GM18502 (cell line): ENCODE measurements at regions not wholly inside any gene's neighbourhood (a gene's known extent, or its start where the extent isn't known, plus 50 kb on each side); places are given as distances from the start of the nearest gene placed in this dataset.

Experiments
- ATAC-seq: cut with Tn5 transposase; IDR thresholded peaks from one replicate; pipeline ENCODE4 v1.9.1; 2021; ENCODE audit warnings: mild to moderate bottlenecking; ENCODE audit not compliant: unreplicated experiment, poor library complexity

DNA sequence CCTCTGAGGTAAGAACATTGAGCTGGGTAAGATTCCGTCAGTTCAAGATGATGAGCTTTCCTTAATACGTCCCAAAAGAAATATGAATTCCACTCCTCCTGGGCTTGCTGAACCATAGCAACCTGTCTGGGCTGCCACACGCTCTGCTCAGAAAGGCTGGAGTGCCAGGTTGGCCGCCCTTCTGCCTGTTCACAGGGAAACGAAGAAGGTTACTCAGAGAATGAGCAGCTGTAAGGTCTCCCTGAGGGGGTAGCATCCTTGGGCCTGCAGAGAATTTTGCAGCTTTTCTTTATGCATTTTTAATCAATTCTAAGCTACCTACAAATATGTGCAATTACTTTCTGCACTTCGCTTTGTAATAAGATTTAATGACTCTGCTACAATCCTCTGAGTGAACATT is 130.7 kb upstream of the BACE2 start:
- no peak for ATAC-seq

GRCh38 chr21:41037936-41038335 is 130.0 kb upstream of the BACE2 start:
- no peak for ATAC-seq

- no peak for ATAC-seq
These were observed 124.9 kb upstream of the BACE2 start for GRCh38 chr21:41043014-41043413.

- ATAC-seq: no peak
These were observed 122.3 kb upstream of the BACE2 start for GRCh38 chr21:41045534-41046268.

DNA sequence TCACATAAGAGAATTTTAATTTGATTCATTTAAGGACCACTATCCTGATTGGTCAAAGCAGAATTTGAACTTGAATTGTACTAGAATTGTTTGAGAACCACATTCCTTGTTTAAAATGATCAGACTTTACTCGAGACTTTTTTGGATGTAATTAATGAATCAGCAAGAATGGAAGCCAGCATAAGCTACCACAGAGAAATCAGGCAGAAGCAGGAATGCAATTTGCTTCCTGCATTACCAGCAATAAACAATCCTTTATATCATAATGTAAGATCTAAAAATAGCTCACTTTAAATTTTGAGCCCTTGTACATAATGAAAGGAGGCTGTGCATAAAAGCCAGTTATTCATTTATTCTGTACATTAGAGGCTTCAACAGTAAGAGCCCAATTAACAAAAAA is 119.8 kb upstream of the BACE2 start:
- ATAC-seq: no peak

GRCh38 chr21:41048623-41049022 is 119.3 kb upstream of the BACE2 start:
- ATAC-seq: no peak

GRCh38 chr21:41052820-41053555 is 115.0 kb upstream of the BACE2 start:
- ATAC-seq: no peak

DNA sequence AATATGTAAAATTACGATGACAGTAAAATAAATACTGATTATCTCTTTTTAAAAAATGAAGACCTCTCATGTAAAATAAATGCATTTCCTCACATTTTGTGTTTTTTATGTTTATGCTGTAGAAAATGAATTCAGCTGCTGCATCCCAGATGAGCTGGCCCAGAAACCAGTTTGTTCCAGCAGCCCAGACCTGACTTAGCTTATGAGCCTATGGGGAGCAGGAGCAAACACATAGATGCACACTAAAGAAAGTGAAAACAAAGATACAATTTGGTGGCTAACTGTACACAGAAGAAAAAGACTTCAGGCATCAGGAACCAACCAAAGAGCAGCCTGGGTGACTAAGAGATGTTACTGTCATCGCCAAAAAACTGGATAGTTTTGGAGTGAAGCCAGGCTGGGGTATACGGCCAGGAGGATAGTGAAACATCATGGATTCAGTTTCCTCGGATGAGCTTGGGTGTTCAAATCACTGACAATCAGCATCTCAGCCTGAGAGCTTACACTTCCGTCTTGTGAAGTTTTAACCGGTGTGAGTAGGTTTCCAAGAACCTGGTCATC is 113.9 kb upstream of the BACE2 start:
- no peak for ATAC-seq

DNA sequence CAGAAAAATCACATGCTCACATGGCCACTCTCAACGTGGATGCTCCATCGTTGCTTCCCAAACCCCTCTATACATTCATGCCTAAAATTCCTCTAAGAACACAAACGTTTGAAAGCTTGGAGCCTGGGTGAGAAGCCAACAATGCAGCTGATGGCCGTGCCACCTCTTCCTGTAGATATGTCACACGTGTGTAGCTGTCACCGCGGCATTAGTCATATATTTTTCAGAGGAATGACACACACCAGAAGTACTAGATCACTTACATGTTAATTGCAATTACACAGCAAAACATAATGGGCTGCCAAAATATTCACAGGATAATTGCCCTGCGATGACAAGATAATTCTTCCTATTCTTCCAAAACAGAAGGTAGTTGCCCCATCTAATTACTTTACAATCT is 112.7 kb upstream of the BACE2 start:
- no peak for ATAC-seq

DNA sequence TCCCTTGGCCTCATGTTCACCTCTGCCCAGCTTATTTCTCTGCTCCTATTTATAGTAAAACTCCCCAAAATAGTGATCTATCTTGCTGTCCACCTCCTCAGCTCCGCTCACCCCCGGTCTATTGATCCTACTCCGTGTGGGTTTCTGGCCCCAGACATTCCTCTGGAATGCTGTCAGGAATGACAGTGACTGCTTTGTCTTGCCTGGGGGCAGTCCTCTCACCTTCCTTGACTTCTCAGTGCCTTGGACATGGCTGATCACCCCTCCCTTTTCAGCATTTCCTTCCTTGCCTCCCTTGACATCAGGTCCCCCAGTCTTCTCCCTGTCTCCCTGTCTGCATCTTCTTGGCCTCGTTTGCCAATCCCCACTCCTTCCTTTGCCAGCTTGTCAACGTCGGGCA is 108.1 kb upstream of the BACE2 start:
- no peak for ATAC-seq

- no peak for ATAC-seq
These were observed 106.3 kb upstream of the BACE2 start for GRCh38 chr21:41061701-41062100.

GRCh38 chr21:41064334-41064791 is 103.6 kb upstream of the BACE2 start:
- ATAC-seq: no peak

GRCh38 chr21:41064951-41065350 is 103.0 kb upstream of the BACE2 start:
- ATAC-seq: no peak

DNA sequence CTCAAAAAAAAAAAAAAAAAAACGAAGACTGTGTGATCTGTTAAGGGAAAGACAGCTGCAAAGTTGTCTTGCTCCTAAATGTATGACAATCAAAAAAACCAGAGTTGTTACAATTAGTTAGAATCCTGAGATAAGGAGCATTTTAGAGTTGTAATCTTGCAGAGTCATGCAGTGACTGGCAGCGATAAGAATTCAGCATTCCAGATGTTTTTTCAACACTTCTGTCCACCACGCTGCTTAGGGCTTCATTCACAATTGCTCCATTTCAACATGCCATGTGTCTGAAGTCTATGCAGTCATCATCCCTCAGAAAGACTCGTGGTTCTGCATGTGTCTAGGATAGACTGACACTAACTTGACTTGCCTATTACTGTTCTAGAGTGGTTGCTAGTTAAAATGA is 102.4 kb upstream of the BACE2 start:
- no peak for ATAC-seq

- ATAC-seq: no peak
These were observed 101.6 kb upstream of the BACE2 start for GRCh38 chr21:41066086-41066938.

DNA sequence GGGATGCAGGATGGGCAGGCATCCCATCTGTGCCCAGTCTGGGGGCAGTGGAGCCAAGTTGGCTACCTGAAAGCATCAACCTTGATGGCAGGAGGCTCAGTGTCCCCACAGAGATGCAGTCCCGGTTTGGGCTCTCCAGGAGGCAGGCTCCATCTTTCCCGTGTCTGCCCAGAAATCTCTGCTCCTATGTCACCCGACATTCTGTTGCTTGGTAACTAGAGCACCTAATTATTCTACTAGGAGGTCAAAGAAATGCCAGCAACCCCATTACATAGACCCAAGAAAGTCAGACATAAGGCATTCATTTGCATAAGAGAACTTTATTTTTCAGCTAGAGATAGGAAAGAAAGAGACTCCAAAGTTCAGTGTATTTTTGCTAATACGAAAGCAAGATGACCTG is 100.3 kb upstream of the BACE2 start:
- no peak for ATAC-seq

DNA sequence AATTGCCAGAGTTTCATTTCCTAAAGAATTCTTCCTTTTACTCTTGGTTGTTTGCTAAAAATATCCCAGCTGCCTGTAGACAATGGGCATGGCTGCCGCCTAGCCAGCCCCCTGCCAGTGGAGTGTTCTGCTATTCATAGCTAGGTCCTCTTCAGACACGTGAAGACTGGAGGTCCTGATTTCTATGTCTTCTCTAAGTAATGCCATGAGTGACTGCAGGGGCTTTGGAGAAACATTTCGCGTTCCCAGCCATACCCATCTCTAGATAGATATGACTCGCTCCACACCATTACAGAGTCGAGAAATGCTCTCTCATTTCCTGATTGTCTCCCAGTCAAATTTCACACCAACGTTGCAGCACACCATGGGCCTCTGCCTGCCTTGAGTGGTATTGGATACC is 99.5 kb upstream of the BACE2 start:
- ATAC-seq: no peak

- peak; percentile 80 for ATAC-seq
These were observed 98.9 kb upstream of the BACE2 start for GRCh38 chr21:41068967-41069642.

DNA sequence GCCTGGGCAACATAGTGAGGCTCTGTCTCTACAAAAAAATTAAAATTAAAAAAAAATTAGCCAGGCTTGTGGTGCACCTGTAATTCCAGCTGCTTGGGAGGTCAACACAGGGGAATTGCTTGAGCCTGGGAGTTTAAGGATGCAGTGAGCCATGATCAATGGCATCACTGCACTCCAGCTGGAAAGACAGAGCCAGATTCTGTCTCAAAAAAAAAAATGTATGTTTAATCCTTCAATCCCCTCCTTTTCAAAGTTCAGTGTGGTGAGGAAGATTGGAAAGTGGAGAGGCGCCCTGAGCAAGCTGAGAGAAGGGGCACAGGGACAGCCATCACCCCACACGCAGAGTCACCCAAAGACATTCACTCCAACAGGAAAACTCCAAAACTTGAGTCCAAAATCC is 97.7 kb upstream of the BACE2 start:
- no peak for ATAC-seq
